WTC11 (cell line): ENCODE measurements at regions not wholly inside any gene's neighbourhood (a gene's known extent, or its start where the extent isn't known, plus 50 kb on each side); places are given as distances from the start of the nearest gene placed in this dataset.

Experiments used
- CREM ChIP-seq: sonication (generic); formaldehyde crosslinking; IDR thresholded peaks from 2 replicates; pipeline ENCODE4 v1.8.1; 2022; ENCODE audit warnings: mild to moderate bottlenecking, missing genetic modification reagents, moderate library complexity
- MYBL2 ChIP-seq: sonication (generic); formaldehyde crosslinking; IDR thresholded peaks from 2 replicates; pipeline ENCODE4 v1.8.1; 2023; ENCODE audit warnings: mild to moderate bottlenecking, moderate library complexity, missing genetic modification reagents
- NFE2L1 ChIP-seq: sonication (generic); formaldehyde crosslinking; IDR thresholded peaks from 2 replicates; pipeline ENCODE4 v1.8.1; 2023; ENCODE audit warnings: missing genetic modification reagents
- TP53 ChIP-seq: sonication (generic); formaldehyde crosslinking; IDR thresholded peaks from 2 replicates; pipeline ENCODE4 v1.8.1; 2023; ENCODE audit warnings: mild to moderate bottlenecking, missing genetic modification reagents
- ZNF138 ChIP-seq: sonication (generic); formaldehyde crosslinking; conservative IDR thresholded peaks from 2 replicates; pipeline ENCODE4 v1.8.1; 2022; ENCODE audit warnings: mild to moderate bottlenecking, moderate library complexity, missing genetic modification reagents
- TF ChIP-seq, protein P1 (sequence below): fragments of 200-600 bp; IDR thresholded peaks from 2 replicates; pipeline ENCODE4 v1.8.0; 2022; ENCODE audit warnings: antibody characterized with exemption
- TF ChIP-seq, protein P2 (sequence below): sonication (generic); formaldehyde crosslinking; IDR thresholded peaks from 2 replicates; pipeline ENCODE4 v1.8.1; 2022; ENCODE audit warnings: low read depth, missing genetic modification reagents, borderline replicate concordance
- TF ChIP-seq, protein P3 (sequence below): sonication (generic); formaldehyde crosslinking; IDR thresholded peaks from 2 replicates; pipeline ENCODE4 v1.8.1; 2022; ENCODE audit warnings: mild to moderate bottlenecking, moderate library complexity, missing genetic modification reagents
- TF ChIP-seq, protein P4 (sequence below): sonication (generic); formaldehyde crosslinking; IDR thresholded peaks from 2 replicates; pipeline ENCODE4 v1.8.0; 2023; ENCODE audit warnings: missing genetic modification reagents
- TF ChIP-seq, protein P5 (sequence below): sonication (generic); formaldehyde crosslinking; IDR thresholded peaks from 2 replicates; pipeline ENCODE4 v1.8.1; 2023; ENCODE audit warnings: mild to moderate bottlenecking, missing genetic modification reagents, moderate library complexity
- TF ChIP-seq, protein P6 (sequence below): sonication (generic); formaldehyde crosslinking; IDR thresholded peaks from 2 replicates; pipeline ENCODE4 v1.8.0; 2022; ENCODE audit warnings: mild to moderate bottlenecking, missing genetic modification reagents
- TF ChIP-seq, protein P7 (sequence below): sonication (generic); formaldehyde crosslinking; IDR thresholded peaks from 2 replicates; pipeline ENCODE4 v1.8.0; 2022; ENCODE audit warnings: missing genetic modification reagents

DNA sequence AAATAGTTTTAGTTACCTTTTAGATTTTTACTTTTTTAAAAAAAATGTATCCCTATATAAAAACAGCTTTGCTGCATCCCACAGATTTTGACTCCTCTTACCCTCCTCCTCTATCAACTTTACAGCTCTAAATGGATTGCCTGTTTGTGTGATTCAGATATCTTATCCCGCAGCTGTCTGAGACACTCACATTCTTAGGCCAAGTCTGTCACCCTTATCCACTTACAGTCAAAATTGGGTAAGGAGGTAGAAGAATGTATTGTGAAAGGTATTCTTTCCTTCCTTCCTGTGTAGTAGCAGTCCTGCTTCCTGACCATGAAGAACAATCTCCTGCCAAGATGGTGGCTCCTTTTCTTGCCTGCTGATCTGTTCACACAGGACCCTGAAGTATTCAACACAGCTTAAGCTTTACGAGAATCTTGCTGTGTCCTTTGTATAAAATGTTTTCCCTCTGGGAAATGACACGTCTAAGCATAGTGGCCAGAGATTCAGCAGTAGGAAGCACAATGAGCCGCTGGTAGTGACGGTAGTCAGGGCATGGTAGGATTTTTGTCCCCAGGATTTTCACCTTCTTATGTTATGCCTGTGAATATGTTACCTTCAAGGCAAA, 67.7 kb upstream of the ST8SIA4 start:
- TF ChIP-seq, protein P1, sequence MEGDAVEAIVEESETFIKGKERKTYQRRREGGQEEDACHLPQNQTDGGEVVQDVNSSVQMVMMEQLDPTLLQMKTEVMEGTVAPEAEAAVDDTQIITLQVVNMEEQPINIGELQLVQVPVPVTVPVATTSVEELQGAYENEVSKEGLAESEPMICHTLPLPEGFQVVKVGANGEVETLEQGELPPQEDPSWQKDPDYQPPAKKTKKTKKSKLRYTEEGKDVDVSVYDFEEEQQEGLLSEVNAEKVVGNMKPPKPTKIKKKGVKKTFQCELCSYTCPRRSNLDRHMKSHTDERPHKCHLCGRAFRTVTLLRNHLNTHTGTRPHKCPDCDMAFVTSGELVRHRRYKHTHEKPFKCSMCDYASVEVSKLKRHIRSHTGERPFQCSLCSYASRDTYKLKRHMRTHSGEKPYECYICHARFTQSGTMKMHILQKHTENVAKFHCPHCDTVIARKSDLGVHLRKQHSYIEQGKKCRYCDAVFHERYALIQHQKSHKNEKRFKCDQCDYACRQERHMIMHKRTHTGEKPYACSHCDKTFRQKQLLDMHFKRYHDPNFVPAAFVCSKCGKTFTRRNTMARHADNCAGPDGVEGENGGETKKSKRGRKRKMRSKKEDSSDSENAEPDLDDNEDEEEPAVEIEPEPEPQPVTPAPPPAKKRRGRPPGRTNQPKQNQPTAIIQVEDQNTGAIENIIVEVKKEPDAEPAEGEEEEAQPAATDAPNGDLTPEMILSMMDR: no peak
- no peak for TF ChIP-seq NFE2L1 (CRISPR knock-in tag)
- TF ChIP-seq, protein P2, sequence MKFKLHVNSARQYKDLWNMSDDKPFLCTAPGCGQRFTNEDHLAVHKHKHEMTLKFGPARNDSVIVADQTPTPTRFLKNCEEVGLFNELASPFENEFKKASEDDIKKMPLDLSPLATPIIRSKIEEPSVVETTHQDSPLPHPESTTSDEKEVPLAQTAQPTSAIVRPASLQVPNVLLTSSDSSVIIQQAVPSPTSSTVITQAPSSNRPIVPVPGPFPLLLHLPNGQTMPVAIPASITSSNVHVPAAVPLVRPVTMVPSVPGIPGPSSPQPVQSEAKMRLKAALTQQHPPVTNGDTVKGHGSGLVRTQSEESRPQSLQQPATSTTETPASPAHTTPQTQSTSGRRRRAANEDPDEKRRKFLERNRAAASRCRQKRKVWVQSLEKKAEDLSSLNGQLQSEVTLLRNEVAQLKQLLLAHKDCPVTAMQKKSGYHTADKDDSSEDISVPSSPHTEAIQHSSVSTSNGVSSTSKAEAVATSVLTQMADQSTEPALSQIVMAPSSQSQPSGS: no peak
- TF ChIP-seq CREM (CRISPR knock-in tag): no peak
- TF ChIP-seq MYBL2 (CRISPR knock-in tag): no peak
- TF ChIP-seq, protein P3, sequence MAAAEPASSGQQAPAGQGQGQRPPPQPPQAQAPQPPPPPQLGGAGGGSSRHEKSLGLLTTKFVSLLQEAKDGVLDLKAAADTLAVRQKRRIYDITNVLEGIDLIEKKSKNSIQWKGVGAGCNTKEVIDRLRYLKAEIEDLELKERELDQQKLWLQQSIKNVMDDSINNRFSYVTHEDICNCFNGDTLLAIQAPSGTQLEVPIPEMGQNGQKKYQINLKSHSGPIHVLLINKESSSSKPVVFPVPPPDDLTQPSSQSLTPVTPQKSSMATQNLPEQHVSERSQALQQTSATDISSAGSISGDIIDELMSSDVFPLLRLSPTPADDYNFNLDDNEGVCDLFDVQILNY (CRISPR knock-in tag): no peak
- TF ChIP-seq, protein P4, sequence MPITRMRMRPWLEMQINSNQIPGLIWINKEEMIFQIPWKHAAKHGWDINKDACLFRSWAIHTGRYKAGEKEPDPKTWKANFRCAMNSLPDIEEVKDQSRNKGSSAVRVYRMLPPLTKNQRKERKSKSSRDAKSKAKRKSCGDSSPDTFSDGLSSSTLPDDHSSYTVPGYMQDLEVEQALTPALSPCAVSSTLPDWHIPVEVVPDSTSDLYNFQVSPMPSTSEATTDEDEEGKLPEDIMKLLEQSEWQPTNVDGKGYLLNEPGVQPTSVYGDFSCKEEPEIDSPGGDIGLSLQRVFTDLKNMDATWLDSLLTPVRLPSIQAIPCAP: no peak
- TF ChIP-seq, protein P5, sequence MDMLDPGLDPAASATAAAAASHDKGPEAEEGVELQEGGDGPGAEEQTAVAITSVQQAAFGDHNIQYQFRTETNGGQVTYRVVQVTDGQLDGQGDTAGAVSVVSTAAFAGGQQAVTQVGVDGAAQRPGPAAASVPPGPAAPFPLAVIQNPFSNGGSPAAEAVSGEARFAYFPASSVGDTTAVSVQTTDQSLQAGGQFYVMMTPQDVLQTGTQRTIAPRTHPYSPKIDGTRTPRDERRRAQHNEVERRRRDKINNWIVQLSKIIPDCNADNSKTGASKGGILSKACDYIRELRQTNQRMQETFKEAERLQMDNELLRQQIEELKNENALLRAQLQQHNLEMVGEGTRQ (CRISPR knock-in tag): no peak
- TF ChIP-seq TP53 (CRISPR knock-in tag): no peak
- TF ChIP-seq, protein P6, sequence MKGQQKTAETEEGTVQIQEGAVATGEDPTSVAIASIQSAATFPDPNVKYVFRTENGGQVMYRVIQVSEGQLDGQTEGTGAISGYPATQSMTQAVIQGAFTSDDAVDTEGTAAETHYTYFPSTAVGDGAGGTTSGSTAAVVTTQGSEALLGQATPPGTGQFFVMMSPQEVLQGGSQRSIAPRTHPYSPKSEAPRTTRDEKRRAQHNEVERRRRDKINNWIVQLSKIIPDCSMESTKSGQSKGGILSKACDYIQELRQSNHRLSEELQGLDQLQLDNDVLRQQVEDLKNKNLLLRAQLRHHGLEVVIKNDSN (CRISPR knock-in tag): no peak
- TF ChIP-seq, protein P7, sequence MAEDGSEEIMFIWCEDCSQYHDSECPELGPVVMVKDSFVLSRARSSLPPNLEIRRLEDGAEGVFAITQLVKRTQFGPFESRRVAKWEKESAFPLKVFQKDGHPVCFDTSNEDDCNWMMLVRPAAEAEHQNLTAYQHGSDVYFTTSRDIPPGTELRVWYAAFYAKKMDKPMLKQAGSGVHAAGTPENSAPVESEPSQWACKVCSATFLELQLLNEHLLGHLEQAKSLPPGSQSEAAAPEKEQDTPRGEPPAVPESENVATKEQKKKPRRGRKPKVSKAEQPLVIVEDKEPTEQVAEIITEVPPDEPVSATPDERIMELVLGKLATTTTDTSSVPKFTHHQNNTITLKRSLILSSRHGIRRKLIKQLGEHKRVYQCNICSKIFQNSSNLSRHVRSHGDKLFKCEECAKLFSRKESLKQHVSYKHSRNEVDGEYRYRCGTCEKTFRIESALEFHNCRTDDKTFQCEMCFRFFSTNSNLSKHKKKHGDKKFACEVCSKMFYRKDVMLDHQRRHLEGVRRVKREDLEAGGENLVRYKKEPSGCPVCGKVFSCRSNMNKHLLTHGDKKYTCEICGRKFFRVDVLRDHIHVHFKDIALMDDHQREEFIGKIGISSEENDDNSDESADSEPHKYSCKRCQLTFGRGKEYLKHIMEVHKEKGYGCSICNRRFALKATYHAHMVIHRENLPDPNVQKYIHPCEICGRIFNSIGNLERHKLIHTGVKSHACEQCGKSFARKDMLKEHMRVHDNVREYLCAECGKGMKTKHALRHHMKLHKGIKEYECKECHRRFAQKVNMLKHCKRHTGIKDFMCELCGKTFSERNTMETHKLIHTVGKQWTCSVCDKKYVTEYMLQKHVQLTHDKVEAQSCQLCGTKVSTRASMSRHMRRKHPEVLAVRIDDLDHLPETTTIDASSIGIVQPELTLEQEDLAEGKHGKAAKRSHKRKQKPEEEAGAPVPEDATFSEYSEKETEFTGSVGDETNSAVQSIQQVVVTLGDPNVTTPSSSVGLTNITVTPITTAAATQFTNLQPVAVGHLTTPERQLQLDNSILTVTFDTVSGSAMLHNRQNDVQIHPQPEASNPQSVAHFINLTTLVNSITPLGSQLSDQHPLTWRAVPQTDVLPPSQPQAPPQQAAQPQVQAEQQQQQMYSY (CRISPR knock-in tag): no peak
- no peak for TF ChIP-seq ZNF138 (CRISPR knock-in tag)
